Heart right ventricle (tissue), 16 donors: ENCODE measurements at regions not wholly inside any gene's neighbourhood (a gene's known extent, or its start where the extent isn't known, plus 50 kb on each side); places are given as distances from the start of the nearest gene placed in this dataset.

Experiments used
- ATAC-seq, 8 donors: fragments of 200-7000 bp; cut with Tn5 transposase; one replicate each; pipeline ENCODE4 v1.9.1; 2020; ENCODE audit warnings: mild to moderate bottlenecking in 8 of 8, moderate library complexity in 8 of 8, moderate number of reproducible peaks in 1 of 8
- DNase-seq, 2 donors: peaks; one replicate each; pipeline ENCODE4 v3.0.0-alpha.2; 2020
- H3K27ac ChIP-seq, 10 donors: fragments of 200-600 bp; sonication (generic) in 2 of 10; one replicate each; pipeline versions ENCODE4 v1.5.0 to v1.8.0; 2020 to 2022; ENCODE audit warnings: mild to moderate bottlenecking in 3 of 10
- H3K27me3 ChIP-seq, 7 donors: fragments of 200-600 bp; one replicate each; pipeline ENCODE4 v1.8.0; 2021 to 2022; ENCODE audit warnings: mild to moderate bottlenecking in 2 of 7
- H3K36me3 ChIP-seq, 9 donors: fragments of 200-600 bp; sonication (generic) in 1 of 9; one replicate each; pipeline versions ENCODE4 v1.5.0 to v1.8.0; 2020 to 2022; ENCODE audit warnings: mild to moderate bottlenecking in 2 of 9
- H3K4me1 ChIP-seq, 9 donors: fragments of 200-600 bp; sonication (generic) in 1 of 9; one replicate each; pipeline versions ENCODE4 v1.5.0 to v1.8.0; 2020 to 2022; ENCODE audit warnings: mild to moderate bottlenecking in 4 of 9
- H3K4me3 ChIP-seq, 10 donors: fragments of 200-600 bp; sonication (generic) in 2 of 10; one replicate each; pipeline versions ENCODE4 v1.5.0 to v1.8.0; 2020 to 2022; ENCODE audit warnings: mild to moderate bottlenecking in 7 of 10, moderate library complexity in 2 of 10
- H3K9me3 ChIP-seq, 11 donors: fragments of 200-600 bp in 10 of 11; sonication (generic) in 2 of 11; one replicate each; pipeline versions ENCODE4 v1.5.0 to v1.8.0; 2013 to 2022; ENCODE audit warnings: mild to moderate bottlenecking in 2 of 11, control low read depth in 1 of 11, moderate library complexity in 1 of 11
- CTCF ChIP-seq, 9 donors: fragments of 200-600 bp; sonication (generic) in 2 of 9; IDR thresholded peaks; one replicate each; pipeline versions ENCODE4 v1.5.0 to v1.8.0; 2021 to 2022; ENCODE audit warnings: antibody characterized with exemption in 9 of 9, mild to moderate bottlenecking in 5 of 9, moderate library complexity in 1 of 9
- WGBS, 2 donors: extraction: QIAGEN DNeasy Blood & Tissue Kit; methylation state at CpG; one replicate each; pipeline ENCODE4 v1.1.7; 2013; ENCODE audit warnings: inconsistent platforms in 1 of 2; 5-methylcytosine and 5-hydroxymethylcytosine counted together
- intact Hi-C, 10 donors: fragments of 100-400 bp; cut with DNase I; formaldehyde crosslinking; loops; one replicate each; pipeline versions ENCODE4 v1.11.1 to v1.14.2; 2022
- donor health status: Arrhythmogenic right ventricular cardiomyopathy.
- donor health status: ischemic (EF 13 %, LVEDD 7.1; RV severe dilation, severe dysfunction).
- donor health status: healthy with polysubstance abuse.
- donor health status: DM: no; HTN: yes; CAD: no.
- donor health status: DM: no; HTN: no; CAD: no.
- donor health status: ischemic (EF 25% LVEDD 6.9; RV normal size, moderate dysfunction).
- donor health status: ischemic (EF 25% LVEDD 5.7; RV mildly dilated, moderate dysfunction).
- donor health status: healthy.
- donor health status: DM: yes; HTN: yes; CAD: no.
- donor health status: Ischemic cardiomyopathy.
- donor health status: ischemic (EF 35%, LVEDD 5.7; RV mildly dilated, moderate dysfunction).
- donor health status: nonischemic (EF 11% LVEDD 7.7; RV severe dilation, severe dysfunction).
- donor health status: DM: yes; HTN: yes; CAD: no.
- donor health status: PGD.
- donor health status: ischemic (EF 29% LVEDD 5.4; RV normal size, mild dysfunction).
- donor health status: nonischemic (EF 23%, LVEDD 6.1; RV moderate dilation, normal function).

GRCh38 chr2:134075204-134075603, 178.7 kb upstream of the MGAT5 start:
- H3K4me1 ChIP-seq, result peaks cover 0 to 36% (median 5%) of the 10 kb centered on the region in 9 donors
- H3K9me3 ChIP-seq, result peaks cover 0 to 6% (median 0%) of the 10 kb centered on the region in 11 donors
- WGBS, 2 donors, result 85 to 93% methylated on average over 4 of the region's 4 CpGs
- intact Hi-C loops, result loop anchor here in 1 of 10 donors (10.0 kb wide), 1 partner anchor 450 kb away; no protein-coding TSS in a partner anchor
- DNase-seq (no peak), ATAC-seq (peak in 1 of 8 donors; percentile 55)
- no peak overlapping the region for H3K4me3 ChIP-seq
- H3K36me3 ChIP-seq, result no peaks in the 10 kb centered on the region
- no peak for TF ChIP-seq CTCF (IDR thresholded peaks at IDR 0.05)
- H3K27me3 ChIP-seq, result no peaks in the 10 kb centered on the region
- no peak overlapping the region for H3K27ac ChIP-seq

- Histone ChIP-seq H3K4me3 (no peak overlapping the region), H3K36me3 (no peaks in the 10 kb centered on the region), H3K27me3 (no peaks in the 10 kb centered on the region), H3K9me3 (peaks cover 0 to 6% (median 0%) of the 10 kb centered on the region in 11 donors), H3K4me1 (peaks cover 0 to 32% (median 5%) of the 10 kb centered on the region in 9 donors), H3K27ac (peak overlapping the region in 1 of 10 donors; percentile 34)
- no peak for TF ChIP-seq CTCF (IDR thresholded peaks at IDR 0.05)
- ATAC-seq, result peak in 6 of 8 donors; percentile 9 to 60 (median 45)
- intact Hi-C loops, result loop anchor here in 1 of 10 donors (10.0 kb wide), 1 partner anchor 446 kb away; no protein-coding TSS in a partner anchor
- DNase-seq, result no peak
- 0 to 2% methylated on average over 1 of the region's 1 CpG for WGBS, 2 donors
Measured at GRCh38 chr2:134078354-134078753, 175.5 kb upstream of the MGAT5 start.

GRCh38 chr2:134079373-134079772, 174.5 kb upstream of the MGAT5 start:
- peaks cover 0 to 33% (median 5%) of the 10 kb centered on the region in 9 donors for H3K4me1 ChIP-seq
- no peak for ATAC-seq
- H3K4me3 ChIP-seq, result no peak overlapping the region
- H3K36me3 ChIP-seq, result no peaks in the 10 kb centered on the region
- no peaks in the 10 kb centered on the region for H3K27me3 ChIP-seq
- WGBS, 2 donors, result 95 to 98% methylated on average over 4 of the region's 4 CpGs
- DNase-seq, result no peak
- peaks cover 0 to 6% (median 0%) of the 10 kb centered on the region in 11 donors for H3K9me3 ChIP-seq
- no peak for TF ChIP-seq CTCF (IDR thresholded peaks at IDR 0.05)
- H3K27ac ChIP-seq, result peak overlapping the region in 2 of 10 donors; percentile 29 to 67
- intact Hi-C loops, result loop anchor here in 1 of 10 donors (10.0 kb wide), 1 partner anchor 445 kb away; no protein-coding TSS in a partner anchor

- Histone ChIP-seq H3K4me3 (no peak overlapping the region), H3K4me1 (peaks cover 0 to 29% (median 5%) of the 10 kb centered on the region in 9 donors), H3K27ac (peak overlapping the region in 3 of 10 donors; percentile 1 to 67 (median 13)), H3K27me3 (no peaks in the 10 kb centered on the region), H3K36me3 (no peaks in the 10 kb centered on the region), H3K9me3 (peaks cover 0 to 5% (median 0%) of the 10 kb centered on the region in 11 donors)
- ATAC-seq (peak; percentile 31 to 74 (median 60)), DNase-seq (no peak)
- WGBS, 2 donors, result 74 to 81% methylated on average over 7 of the region's 7 CpGs
- intact Hi-C loops, result loop anchor here in 1 of 10 donors (10.0 kb wide), 1 partner anchor 196 kb away; no protein-coding TSS in a partner anchor
- TF ChIP-seq CTCF (IDR thresholded peaks at IDR 0.05), result no peak
Measured at GRCh38 chr2:134080386-134081089, 173.3 kb upstream of the MGAT5 start.
